OCI-LY3 (cell line): ENCODE measurements at regions not wholly inside any gene's neighbourhood (a gene's known extent, or its start where the extent isn't known, plus 50 kb on each side); places are given as distances from the start of the nearest gene placed in this dataset.

Source experiments
- CTCF ChIP-seq: fragments of 200-600, 300-600 bp; sonication (generic); IDR thresholded peaks from 2 replicates; pipeline ENCODE4 v1.5.1; 2014; ENCODE audit warnings: antibody characterized with exemption, low read length, low read depth
- EZH2phosphoT487 ChIP-seq: fragments of 200-600 bp; shearing (Covaris generic); IDR thresholded peaks from 2 replicates; pipeline ENCODE4 v1.6.1; 2018; ENCODE audit warnings: antibody characterized with exemption, mixed run types, low read depth

- TF ChIP-seq CTCF (no peak), EZH2phosphoT487 (no peak)
Measured at GRCh38 chr3:103499132-103499900, 1064.5 kb downstream of the ZPLD1 start.
